ENCODE measurements at regions not wholly inside any gene's neighbourhood (a gene's known extent, or its start where the extent isn't known, plus 50 kb on each side); places are given as distances from the start of the nearest gene placed in this dataset.

GRCh38 chr5:154577416-154577815 is 99.4 kb upstream of the HAND1 start:
- TF ChIP-seq NFIC (IDR thresholded peaks at IDR 0.05) (no peak), CREB1 (IDR thresholded peaks at IDR 0.05; ENCODE audit: low read depth) (no peak), TEAD4 (IDR thresholded peaks at IDR 0.05) (no peak), FOXM1 (IDR thresholded peaks at IDR 0.05; ENCODE audit: borderline replicate concordance, low read depth) (no peak), YY1 (IDR thresholded peaks at IDR 0.05; ENCODE audit: low read depth) (no peak), TCF12 (IDR thresholded peaks at IDR 0.05; ENCODE audit: low read depth) (no peak), TAF1 (IDR thresholded peaks at IDR 0.05; ENCODE audit: low read depth) (no peak), CEBPB (IDR thresholded peaks at IDR 0.05) (no peak), EP300 (IDR thresholded peaks at IDR 0.05; ENCODE audit: borderline replicate concordance) (no peak), EGR1 (IDR thresholded peaks at IDR 0.05) (no peak), ZBTB7A (IDR thresholded peaks at IDR 0.05; ENCODE audit: low read depth) (no peak), MAX (IDR thresholded peaks at IDR 0.05) (no peak), REST (IDR thresholded peaks at IDR 0.05; ENCODE audit: low read depth) (no peak), RAD21 (IDR thresholded peaks at IDR 0.05; ENCODE audit: low read depth) (no peak)
- TF ChIP-seq, protein P1, sequence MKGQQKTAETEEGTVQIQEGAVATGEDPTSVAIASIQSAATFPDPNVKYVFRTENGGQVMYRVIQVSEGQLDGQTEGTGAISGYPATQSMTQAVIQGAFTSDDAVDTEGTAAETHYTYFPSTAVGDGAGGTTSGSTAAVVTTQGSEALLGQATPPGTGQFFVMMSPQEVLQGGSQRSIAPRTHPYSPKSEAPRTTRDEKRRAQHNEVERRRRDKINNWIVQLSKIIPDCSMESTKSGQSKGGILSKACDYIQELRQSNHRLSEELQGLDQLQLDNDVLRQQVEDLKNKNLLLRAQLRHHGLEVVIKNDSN (IDR thresholded peaks at IDR 0.05), result no peak

- TF ChIP-seq EP300 (IDR thresholded peaks at IDR 0.05; ENCODE audit: borderline replicate concordance), result no peak
- TF ChIP-seq ZBTB7A (IDR thresholded peaks at IDR 0.05; ENCODE audit: low read depth), result no peak
These were observed 98.4 kb upstream of the HAND1 start for GRCh38 chr5:154576429-154576806.

DNA sequence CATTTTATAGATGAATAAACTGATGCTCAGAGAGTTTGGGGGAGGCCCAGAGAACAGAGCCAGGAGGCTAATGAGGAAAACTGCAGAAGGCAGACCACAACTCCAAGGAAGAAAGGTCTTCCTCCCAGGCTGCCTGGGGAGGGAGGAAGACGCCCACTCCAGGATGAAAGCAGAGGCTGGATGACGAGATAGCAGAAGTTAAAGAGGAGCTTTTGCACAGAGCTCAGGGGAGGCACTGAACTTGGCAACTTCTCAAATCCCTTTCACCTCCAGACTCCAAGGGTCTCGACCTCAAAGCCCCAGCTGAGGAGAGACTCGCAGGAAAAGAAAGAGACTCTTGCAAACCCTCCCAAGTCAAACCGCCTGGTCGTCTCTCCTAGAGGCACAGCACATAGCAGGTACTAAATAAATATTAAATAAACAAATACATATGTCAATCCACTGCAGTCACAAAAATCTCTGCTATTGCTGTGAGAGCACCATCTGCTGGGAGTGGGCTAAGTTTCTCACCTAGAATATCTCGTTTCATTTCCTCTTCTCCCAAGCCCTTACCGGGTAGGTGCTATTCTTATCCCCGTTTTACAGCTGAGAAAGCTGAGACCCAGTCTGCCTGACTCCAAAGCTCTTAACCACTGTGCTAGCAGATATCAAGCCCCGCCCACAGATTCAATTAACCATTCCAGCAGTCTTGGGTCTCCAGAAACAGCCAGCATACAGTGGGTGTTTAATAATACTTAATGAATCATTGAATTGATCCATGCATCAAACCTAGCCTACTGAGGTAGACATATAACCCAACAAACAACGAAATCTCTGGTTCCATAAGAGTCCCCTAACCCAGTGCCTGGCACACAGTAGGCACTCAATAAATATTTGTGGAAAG is 97.8 kb upstream of the HAND1 start:
- TF ChIP-seq CEBPB (IDR thresholded peaks at IDR 0.05), result no peak

DNA sequence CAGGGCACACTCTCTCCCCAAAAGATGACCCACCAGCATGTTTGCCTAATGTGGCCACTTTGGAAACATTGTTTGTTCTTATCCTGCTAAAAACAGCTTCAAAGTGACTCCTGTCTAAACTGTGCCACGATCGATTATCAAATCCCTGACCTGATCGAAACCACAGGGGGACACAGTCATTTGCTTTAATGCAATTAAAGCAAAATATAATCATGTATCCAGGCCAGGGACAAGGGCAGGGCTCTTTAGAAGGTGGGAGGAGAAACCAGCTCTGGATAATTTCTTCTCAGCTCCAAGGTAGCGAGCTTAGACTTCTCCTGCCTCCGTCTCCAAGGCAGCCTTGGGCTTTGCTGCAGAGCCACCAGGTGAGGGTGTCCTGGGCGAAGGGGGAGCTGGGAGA is 95.0 kb upstream of the HAND1 start:
- TF ChIP-seq CEBPB (IDR thresholded peaks at IDR 0.05), result no peak

DNA sequence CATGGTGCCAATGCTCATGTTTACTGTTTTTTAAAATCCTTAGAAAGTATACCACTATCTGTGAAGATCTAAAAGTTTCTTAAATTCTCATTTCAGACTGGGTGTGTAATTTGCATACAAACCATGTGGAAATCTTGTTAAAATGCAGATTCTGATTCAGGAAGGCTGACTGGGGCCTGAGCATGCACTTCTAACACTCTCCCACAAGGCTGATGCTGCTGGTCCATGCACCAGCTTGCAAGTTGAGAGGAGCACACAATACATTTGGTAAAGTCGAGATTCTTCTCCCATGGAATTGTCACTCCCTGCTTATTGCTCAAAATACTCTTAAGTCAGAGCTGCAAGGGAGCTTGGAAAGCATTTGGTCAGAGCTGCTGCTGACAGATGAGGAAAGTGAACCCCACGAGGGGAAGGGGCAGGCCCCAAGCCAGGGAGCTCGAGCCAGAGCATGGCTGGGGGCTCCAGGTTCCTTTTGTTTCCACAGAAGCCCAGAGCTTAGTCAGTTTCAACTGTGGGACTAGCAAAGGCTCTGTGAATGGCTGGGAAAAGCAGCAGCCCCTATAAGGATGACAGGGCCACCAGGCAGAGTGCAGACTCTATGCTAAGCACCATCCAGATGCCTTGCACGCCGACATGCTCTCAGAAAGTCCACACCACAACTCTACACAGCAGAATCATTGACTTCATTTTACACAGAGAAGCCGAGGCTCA is 93.5 kb upstream of the HAND1 start:
- TF ChIP-seq YY1 (IDR thresholded peaks at IDR 0.05; ENCODE audit: low read depth) (no peak), ZBTB7A (IDR thresholded peaks at IDR 0.05; ENCODE audit: low read depth) (no peak), CEBPB (IDR thresholded peaks at IDR 0.05) (no peak), TAF1 (IDR thresholded peaks at IDR 0.05; ENCODE audit: low read depth) (no peak), TCF12 (IDR thresholded peaks at IDR 0.05; ENCODE audit: low read depth) (no peak), TEAD4 (IDR thresholded peaks at IDR 0.05) (no peak), EGR1 (IDR thresholded peaks at IDR 0.05) (no peak), MAX (IDR thresholded peaks at IDR 0.05) (no peak), NFIC (IDR thresholded peaks at IDR 0.05) (no peak), FOXM1 (IDR thresholded peaks at IDR 0.05; ENCODE audit: borderline replicate concordance, low read depth) (no peak)
- TF ChIP-seq, protein P1 (IDR thresholded peaks at IDR 0.05), result no peak

DNA sequence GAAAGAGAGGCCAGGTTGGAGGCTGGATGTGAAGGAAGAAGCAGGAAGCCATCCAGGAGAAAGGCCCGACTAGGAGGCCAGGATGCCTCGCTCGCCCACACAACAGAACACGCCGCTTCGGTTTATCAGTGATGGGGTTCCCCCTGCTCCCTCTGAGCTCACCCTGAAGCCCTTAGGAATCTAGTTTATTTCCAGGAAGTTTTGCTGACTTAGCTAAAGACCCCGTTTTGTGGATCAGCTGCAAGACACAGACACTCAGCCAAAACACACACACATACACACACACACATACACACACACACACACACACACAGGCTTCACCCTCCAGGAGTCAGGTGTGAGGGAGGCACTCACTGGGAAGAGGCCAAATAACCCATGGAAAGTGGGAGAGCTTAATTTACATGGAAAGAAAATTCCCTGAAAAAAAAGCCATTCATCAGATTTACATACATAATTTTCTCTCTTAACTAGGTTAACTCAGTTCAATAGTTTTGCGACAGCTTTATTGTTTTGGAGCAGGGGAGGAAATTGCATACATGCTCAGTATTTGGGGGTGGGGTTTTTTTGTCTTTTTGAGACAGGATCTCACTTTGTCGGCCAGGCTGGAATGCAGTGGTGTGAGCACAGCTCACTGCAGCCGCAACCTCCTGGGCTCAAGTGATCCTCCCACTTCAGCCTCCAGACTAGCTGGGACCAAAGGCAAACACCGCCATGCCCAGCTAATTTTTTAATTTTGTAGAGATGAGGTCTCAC is 92.7 kb upstream of the HAND1 start:
- TF ChIP-seq CREB1 (IDR thresholded peaks at IDR 0.05; ENCODE audit: low read depth) (no peak), FOXM1 (IDR thresholded peaks at IDR 0.05; ENCODE audit: borderline replicate concordance, low read depth) (no peak), REST (IDR thresholded peaks at IDR 0.05; ENCODE audit: low read depth) (no peak), CEBPB (IDR thresholded peaks at IDR 0.05) (no peak), MAX (IDR thresholded peaks at IDR 0.05) (no peak), TAF1 (IDR thresholded peaks at IDR 0.05; ENCODE audit: low read depth) (no peak), EGR1 (IDR thresholded peaks at IDR 0.05) (no peak), EP300 (IDR thresholded peaks at IDR 0.05; ENCODE audit: borderline replicate concordance) (no peak), ZBTB7A (IDR thresholded peaks at IDR 0.05; ENCODE audit: low read depth) (no peak), TCF12 (IDR thresholded peaks at IDR 0.05; ENCODE audit: low read depth) (no peak), TEAD4 (IDR thresholded peaks at IDR 0.05) (no peak), RAD21 (IDR thresholded peaks at IDR 0.05; ENCODE audit: low read depth) (no peak), YY1 (IDR thresholded peaks at IDR 0.05; ENCODE audit: low read depth) (no peak), NFIC (IDR thresholded peaks at IDR 0.05) (no peak)
- TF ChIP-seq, protein P1 (IDR thresholded peaks at IDR 0.05), result no peak
